ENCODE measurements at regions not wholly inside any gene's neighbourhood (a gene's known extent, or its start where the extent isn't known, plus 50 kb on each side); places are given as distances from the start of the nearest gene placed in this dataset.
"Not testable (repeated sequence)": the region's sequence is repeated elsewhere in the genome, so short reads cannot be mapped to it uniquely, and the experiment has no call there.

DNA sequence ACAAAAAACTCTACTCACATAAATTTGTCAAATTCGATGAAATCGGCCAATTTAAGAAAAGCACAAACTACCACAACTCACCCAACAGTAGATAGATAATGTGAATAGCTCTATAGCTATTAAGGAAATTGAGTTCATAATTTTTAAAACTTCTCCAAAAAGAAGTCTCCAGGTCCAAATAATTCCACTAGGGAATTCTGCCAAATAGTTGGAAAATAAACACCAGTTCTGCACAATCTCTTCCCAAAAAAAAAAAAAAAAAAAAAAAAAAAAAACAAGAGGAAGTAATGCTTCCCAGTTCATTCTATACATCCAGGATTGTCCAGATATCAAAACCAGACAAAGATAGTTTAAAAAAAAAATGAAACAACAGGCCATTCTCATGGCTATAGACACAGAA, 164.2 kb downstream of the POLR2M start:
- no peak for DNase-seq (ENCODE audit: low read depth, low spot score)
- H3K4me3 ChIP-seq (ENCODE audit: low read length) = no peak overlapping the region

- no peak for DNase-seq (ENCODE audit: low read depth, low spot score)
- no peak overlapping the region for H3K4me3 ChIP-seq (ENCODE audit: low read length)
Observed at GRCh38 chr15:57872281-57873030, 165.9 kb downstream of the POLR2M start.

GRCh38 chr15:57873564-57874209, 167.2 kb downstream of the POLR2M start:
- DNase-seq (ENCODE audit: low read depth, low spot score) = no peak
- no peak overlapping the region for H3K4me3 ChIP-seq (ENCODE audit: low read length)

GRCh38 chr15:57875347-57875746, 168.8 kb downstream of the POLR2M start:
- no peak overlapping the region for H3K4me3 ChIP-seq (ENCODE audit: low read length)
- no peak for DNase-seq (ENCODE audit: low read depth, low spot score)

DNA sequence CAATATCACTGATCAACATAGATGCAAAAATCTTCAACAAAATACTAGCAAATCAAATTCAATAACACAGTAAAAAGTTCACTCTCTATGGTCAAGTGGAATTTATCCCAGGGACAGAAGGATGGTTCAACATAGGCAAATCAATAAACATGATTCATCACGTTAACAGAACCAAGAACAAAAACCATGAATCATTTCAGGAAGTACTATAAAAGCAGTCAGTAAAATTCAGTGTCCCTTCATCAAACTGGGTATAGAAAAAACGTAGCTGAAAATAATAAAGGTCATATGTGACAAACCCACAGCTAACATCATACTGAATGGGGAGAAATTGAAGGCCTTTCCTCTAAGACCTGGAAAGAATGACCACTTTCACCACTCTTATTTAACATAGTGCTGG, 172.1 kb downstream of the POLR2M start:
- H3K4me3 ChIP-seq (ENCODE audit: low read length) = no peak overlapping the region
- no peak for DNase-seq (ENCODE audit: low read depth, low spot score)

DNA sequence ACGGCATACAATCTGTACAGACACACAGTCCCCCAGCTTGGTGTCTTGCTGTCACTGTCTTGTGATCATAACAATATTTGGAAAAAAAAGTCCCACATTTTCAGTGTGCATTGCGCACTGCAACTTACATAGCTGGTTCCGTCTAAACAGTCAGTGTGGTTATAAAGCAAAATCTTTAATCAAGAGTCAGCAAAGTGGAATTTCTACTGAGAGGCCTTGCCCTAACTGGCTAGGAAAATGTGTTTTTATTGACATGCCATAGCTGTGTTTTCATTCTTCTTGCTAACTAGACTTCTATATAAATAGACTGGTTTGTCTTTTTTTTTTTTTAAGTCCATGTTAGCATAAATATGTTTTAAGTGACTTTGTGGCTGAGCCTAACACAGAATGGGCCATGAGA, 174.8 kb downstream of the POLR2M start:
- DNase-seq (ENCODE audit: low read depth, low spot score) = no peak
- H3K4me3 ChIP-seq (ENCODE audit: low read length) = no peak overlapping the region

DNA sequence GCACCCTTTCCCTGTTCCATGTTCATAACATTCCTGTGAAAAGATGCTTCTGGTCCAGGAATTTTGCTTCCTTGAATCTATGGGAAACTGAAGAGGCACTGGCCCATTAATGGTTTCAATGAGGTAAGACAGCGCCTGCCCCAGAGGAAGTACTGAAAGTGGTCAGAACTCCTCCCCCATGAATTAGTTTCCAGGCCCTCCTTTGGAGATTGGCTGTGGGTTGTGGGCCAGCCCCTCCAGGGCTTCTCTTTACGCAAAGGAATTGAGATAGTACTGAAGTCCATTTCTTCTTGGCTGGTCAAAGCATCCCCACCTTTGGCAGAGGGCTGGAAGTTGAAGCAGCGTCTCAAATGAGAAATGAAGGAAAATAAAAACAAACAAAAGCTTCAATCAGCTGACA, 175.5 kb downstream of the POLR2M start:
- no peak for DNase-seq (ENCODE audit: low read depth, low spot score)
- no peak overlapping the region for H3K4me3 ChIP-seq (ENCODE audit: low read length)

DNA sequence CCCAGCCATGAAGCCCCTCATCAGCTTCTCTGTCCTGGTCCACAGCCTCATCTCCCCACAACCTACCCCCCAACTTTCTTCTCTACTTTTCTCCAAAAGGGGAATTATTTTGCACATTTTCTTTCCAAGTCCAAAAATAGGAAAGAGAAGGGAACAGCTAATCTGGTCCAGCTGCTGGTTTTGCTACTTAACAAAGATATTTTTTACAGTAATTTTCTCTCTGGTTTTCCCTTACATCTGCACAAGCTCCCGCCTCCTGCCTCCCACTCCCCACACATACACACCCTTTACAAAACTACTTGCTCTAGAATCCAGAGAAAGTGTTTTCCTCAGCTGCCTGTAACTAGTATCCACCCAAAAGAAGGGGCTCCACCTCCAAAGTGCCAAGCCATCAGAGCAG, 177.2 kb downstream of the POLR2M start:
- no peak for DNase-seq (ENCODE audit: low read depth, low spot score)
- no peak overlapping the region for H3K4me3 ChIP-seq (ENCODE audit: low read length)

DNA sequence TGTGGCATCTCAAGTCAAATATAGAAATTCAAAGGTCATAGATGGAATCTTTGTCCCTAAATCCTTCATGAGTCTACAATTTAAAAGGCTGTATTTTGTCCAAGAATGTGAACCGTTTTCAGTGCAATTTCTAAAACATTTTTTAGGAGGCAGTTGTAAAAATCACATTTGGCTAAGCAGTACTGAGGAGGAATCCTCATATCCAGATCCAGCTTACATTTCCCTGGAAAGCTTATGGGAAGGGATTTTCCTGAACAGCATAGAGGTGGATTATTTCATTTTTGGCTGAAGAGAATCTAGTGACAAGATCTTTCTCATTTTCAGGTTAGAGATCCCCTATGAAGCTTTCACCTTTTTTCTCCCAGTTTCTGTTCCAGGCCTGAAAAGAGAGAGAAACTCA, 178.4 kb downstream of the POLR2M start:
- no peak for DNase-seq (ENCODE audit: low read depth, low spot score)

GRCh38 chr15:57885435-57885834, 178.9 kb downstream of the POLR2M start:
- DNase-seq (ENCODE audit: low read depth, low spot score) = no peak
- no peak overlapping the region for H3K4me3 ChIP-seq (ENCODE audit: low read length)

More for the DNA sequence above, 178.4 kb downstream of the POLR2M start:
- no peak overlapping the region for H3K4me3 ChIP-seq (ENCODE audit: low read length)

DNA sequence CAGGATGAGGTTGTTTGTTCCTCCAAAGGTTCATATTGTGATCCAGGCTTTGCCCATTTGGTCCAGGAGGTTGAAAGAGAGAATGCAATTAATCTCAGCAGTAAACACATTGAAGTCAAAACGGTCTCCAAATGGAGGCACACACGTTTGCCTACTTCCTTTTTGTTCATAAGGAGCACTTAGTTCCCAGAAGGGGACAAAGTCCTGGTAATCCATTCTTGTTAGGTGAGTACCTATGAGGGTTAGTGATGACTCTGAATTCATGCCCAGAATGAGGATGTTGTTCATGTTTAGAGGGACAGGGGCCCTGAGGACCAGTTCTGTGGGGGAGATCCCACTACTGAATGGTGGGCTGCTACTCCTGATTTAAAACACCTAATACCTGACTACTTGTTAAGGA, 177.7 kb downstream of the ALDH1A2 start:
- no peak for DNase-seq (ENCODE audit: low read depth, low spot score)
- H3K4me3 ChIP-seq (ENCODE audit: low read length) = no peak overlapping the region

- no peak for DNase-seq (ENCODE audit: low read depth, low spot score)
Observed at GRCh38 chr15:57890351-57890750, 175.2 kb downstream of the ALDH1A2 start.

GRCh38 chr15:57890878-57891277, 174.6 kb downstream of the ALDH1A2 start:
- DNase-seq (ENCODE audit: low read depth, low spot score) = no peak
- H3K4me3 ChIP-seq (ENCODE audit: low read length) = no peak overlapping the region

More at GRCh38 chr15:57890351-57890750, 175.2 kb downstream of the ALDH1A2 start:
- no peak overlapping the region for H3K4me3 ChIP-seq (ENCODE audit: low read length)

DNA sequence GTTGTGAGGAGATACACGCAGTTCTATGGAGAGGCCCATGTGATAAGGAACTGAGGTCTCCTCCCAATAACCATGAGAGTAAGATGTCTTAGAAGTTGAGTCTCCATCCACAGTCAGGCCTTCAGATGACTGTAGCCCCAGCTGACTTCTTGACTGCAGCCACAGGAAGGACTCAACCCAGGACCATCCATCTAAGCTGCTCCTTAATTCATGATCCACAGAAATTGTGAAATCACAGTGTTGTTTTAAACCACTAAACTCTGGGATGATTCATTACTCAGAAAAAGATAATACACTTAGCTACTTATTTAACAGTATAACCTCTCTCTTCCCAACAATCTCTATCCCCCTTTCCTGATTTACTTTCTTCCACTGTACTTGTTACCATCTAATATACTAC, 173.3 kb downstream of the ALDH1A2 start:
- DNase-seq (ENCODE audit: low read depth, low spot score) = no peak
- no peak overlapping the region for H3K4me3 ChIP-seq (ENCODE audit: low read length)

- no peak for DNase-seq (ENCODE audit: low read depth, low spot score)
- H3K4me3 ChIP-seq (ENCODE audit: low read length) = no peak overlapping the region
Observed at GRCh38 chr15:57893040-57893439, 172.5 kb downstream of the ALDH1A2 start.

DNA sequence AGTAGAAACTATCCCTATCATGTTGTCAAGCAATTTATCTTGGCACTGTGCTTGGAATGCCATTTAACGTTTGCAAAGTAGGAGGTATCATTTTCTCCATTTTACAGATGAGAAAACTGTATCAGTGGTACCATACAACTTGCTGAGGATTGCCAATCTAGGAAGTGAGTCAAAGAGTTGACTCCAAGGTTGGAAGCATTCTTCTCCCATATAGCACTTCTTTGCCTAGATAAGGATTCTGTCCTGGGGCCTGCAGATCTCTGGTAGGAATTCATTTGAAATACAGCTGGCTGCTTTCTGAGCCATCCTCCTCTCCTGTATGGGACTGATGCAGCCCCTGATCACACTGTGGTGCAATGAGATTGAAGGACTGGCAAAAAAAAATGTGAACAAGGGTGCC, 170.2 kb downstream of the ALDH1A2 start:
- DNase-seq (ENCODE audit: low read depth, low spot score) = no peak

DNA sequence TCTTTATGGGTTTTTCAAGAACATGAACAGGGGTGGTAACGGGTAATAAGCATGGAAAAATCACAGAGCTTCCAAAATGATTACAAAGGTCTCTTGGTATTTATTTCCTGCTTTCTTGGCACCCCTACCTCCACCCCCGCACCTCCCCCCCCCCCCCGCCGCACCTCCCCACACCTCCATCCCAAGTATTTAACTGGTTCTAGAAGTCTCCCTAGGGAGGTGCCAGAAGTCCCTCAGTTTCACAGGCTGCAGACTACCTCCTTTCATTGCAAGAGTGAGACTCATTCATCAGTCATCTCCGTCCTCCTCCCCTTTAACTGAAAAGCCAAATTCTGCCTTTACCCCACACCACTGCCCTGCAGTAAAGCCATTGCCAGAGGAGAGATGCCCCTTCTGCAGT, 169.4 kb downstream of the ALDH1A2 start:
- no peak for DNase-seq (ENCODE audit: low read depth, low spot score)
- no peak overlapping the region for H3K4me3 ChIP-seq (ENCODE audit: low read length)

More for the DNA sequence above, 170.2 kb downstream of the ALDH1A2 start:
- no peak overlapping the region for H3K4me3 ChIP-seq (ENCODE audit: low read length)

DNA sequence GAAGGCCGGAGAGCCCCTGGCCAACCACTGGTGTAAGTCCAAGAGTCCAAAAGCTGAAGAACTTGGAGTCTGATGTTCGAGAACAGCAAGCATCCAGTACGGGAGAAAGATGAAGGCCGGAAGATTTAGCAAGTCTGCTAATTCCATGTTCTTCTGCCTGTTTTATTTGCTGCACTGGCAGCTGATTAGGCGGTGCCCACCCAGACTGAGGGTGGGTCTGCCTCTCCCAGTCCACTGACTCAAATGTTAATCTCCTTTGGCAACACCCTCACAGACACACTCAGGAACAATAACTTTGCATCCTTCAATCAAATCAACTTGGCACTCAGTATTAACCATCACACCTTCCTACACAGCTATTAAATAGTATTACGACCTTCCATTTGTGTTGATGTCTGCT, 168.6 kb downstream of the ALDH1A2 start:
- H3K4me3 ChIP-seq (ENCODE audit: low read length); DNase-seq (ENCODE audit: low read depth, low spot score): not testable (repeated sequence)

GRCh38 chr15:57897870-57898269, 167.6 kb downstream of the ALDH1A2 start:
- H3K4me3 ChIP-seq (ENCODE audit: low read length) = no peak overlapping the region
- DNase-seq (ENCODE audit: low read depth, low spot score) = no peak

- H3K4me3 ChIP-seq (ENCODE audit: low read length) = no peak overlapping the region
- no peak for DNase-seq (ENCODE audit: low read depth, low spot score)
Observed at GRCh38 chr15:57902155-57902554, 163.4 kb downstream of the ALDH1A2 start.
